Nephron (organoid): ENCODE measurements at regions not wholly inside any gene's neighbourhood (a gene's known extent, or its start where the extent isn't known, plus 50 kb on each side); places are given as distances from the start of the nearest gene placed in this dataset.

Experiments
- H3K27ac Mint-ChIP-seq, 3 experiments: 2 replicates each; pipeline ENCODE4 v1.8.0; 2020; ENCODE audit warnings: mixed read lengths in 3 of 3, mild to moderate bottlenecking in 2 of 3, moderate library complexity in 1 of 3
- H3K27me3 Mint-ChIP-seq: 2 replicates; pipeline ENCODE4 v1.8.0; 2021; ENCODE audit warnings: low read depth, mild to moderate bottlenecking, moderate library complexity, mixed read lengths
- H3K36me3 Mint-ChIP-seq: 2 replicates; pipeline ENCODE4 v1.8.0; 2020; ENCODE audit warnings: low read depth, mixed read lengths
- H3K4me1 Mint-ChIP-seq: 2 replicates; pipeline ENCODE4 v1.8.0; 2020; ENCODE audit warnings: mixed read lengths
- H3K4me3 Mint-ChIP-seq, 3 experiments: 2 replicates each; pipeline ENCODE4 v1.8.0; 2020; ENCODE audit warnings: mild to moderate bottlenecking in 3 of 3, mixed read lengths in 3 of 3, moderate library complexity in 2 of 3
- H3K9me3 Mint-ChIP-seq: 2 replicates; pipeline ENCODE4 v1.8.0; 2020; ENCODE audit warnings: mixed read lengths
- TF ChIP-seq, protein P1 (sequence below), 3 experiments: fragments of 200-600 bp; sonication (generic); IDR thresholded peaks; one replicate each; pipeline ENCODE4 v1.5.0; 2021; ENCODE audit warnings: antibody characterized with exemption in 3 of 3; ENCODE audit not compliant: unreplicated experiment in 3 of 3

DNA sequence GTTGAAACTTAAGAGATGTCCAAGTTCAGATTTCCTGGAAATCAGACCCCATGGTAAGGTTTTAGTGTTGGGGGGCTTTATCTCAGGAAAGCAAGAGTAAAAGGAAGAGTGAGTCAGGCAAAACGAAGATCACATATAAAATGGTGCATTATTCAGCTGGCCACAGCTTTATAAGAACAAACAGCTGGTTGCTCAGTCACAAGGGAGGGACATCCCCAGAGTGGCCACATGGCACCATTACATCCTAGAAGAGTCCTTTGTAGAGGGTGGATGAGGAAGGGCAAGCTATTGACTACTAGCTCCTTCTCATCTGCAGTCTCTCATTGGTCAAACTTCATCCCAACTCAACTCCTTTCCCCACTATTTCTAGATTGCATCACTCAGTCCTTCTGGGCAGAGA, 68.3 kb upstream of the COL8A1 start:
- H3K4me3 Mint-ChIP-seq, result no peak overlapping the region
- H3K4me1 Mint-ChIP-seq, result peaks cover 5% of the 10 kb centered on the region
- H3K27me3 Mint-ChIP-seq, result no peaks in the 10 kb centered on the region
- H3K36me3 Mint-ChIP-seq, result no peaks in the 10 kb centered on the region
- H3K27ac Mint-ChIP-seq, result no peak overlapping the region
- peaks cover 13% of the 10 kb centered on the region for H3K9me3 Mint-ChIP-seq
- TF ChIP-seq, protein P1, sequence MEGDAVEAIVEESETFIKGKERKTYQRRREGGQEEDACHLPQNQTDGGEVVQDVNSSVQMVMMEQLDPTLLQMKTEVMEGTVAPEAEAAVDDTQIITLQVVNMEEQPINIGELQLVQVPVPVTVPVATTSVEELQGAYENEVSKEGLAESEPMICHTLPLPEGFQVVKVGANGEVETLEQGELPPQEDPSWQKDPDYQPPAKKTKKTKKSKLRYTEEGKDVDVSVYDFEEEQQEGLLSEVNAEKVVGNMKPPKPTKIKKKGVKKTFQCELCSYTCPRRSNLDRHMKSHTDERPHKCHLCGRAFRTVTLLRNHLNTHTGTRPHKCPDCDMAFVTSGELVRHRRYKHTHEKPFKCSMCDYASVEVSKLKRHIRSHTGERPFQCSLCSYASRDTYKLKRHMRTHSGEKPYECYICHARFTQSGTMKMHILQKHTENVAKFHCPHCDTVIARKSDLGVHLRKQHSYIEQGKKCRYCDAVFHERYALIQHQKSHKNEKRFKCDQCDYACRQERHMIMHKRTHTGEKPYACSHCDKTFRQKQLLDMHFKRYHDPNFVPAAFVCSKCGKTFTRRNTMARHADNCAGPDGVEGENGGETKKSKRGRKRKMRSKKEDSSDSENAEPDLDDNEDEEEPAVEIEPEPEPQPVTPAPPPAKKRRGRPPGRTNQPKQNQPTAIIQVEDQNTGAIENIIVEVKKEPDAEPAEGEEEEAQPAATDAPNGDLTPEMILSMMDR (IDR thresholded peaks at IDR 0.05; ENCODE audit: unreplicated experiment in 3 of 3), result no peak

- H3K36me3 Mint-ChIP-seq, result no peaks in the 10 kb centered on the region
- H3K9me3 Mint-ChIP-seq, result peaks cover 4% of the 10 kb centered on the region
- H3K27ac Mint-ChIP-seq, result no peak overlapping the region
Observed at GRCh38 chr3:99568663-99569335, 69.6 kb upstream of the COL8A1 start.

DNA sequence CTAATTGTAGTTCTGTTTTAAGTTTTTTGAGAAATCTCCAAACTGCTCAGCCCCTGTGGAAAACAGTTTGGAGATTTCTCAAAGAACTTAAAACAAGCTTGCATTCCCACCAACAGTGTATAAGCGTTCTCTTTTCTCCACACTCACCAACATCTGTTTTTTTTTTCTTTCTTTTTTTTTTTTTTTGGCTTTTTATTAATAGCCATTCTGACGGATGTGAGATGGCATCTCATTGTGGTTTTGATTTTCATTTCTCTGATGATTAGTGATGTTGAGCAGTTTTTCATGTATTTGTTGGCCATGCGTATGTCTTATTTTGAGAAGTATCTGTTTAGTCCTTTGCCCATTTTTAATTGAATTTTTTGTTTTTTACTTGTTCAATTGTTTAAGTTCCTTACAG, 73.1 kb upstream of the COL8A1 start:
- Mint-ChIP-seq H3K27ac (no peak overlapping the region), H3K9me3 (peaks cover 4% of the 10 kb centered on the region), H3K36me3 (no peaks in the 10 kb centered on the region), H3K4me1 (peaks cover 5% of the 10 kb centered on the region), H3K4me3 (no peak overlapping the region), H3K27me3 (peaks cover 5% of the 10 kb centered on the region)
- TF ChIP-seq, protein P1 (IDR thresholded peaks at IDR 0.05; ENCODE audit: unreplicated experiment in 3 of 3), result no peak

More at GRCh38 chr3:99568663-99569335, 69.6 kb upstream of the COL8A1 start:
- TF ChIP-seq, protein P1 (IDR thresholded peaks at IDR 0.05; ENCODE audit: unreplicated experiment in 3 of 3), result no peak
- H3K4me3 Mint-ChIP-seq, result no peak overlapping the region
- H3K4me1 Mint-ChIP-seq, result peaks cover 5% of the 10 kb centered on the region
- H3K27me3 Mint-ChIP-seq, result no peaks in the 10 kb centered on the region

- Mint-ChIP-seq H3K27ac (no peak overlapping the region), H3K27me3 (peaks cover 5% of the 10 kb centered on the region), H3K36me3 (no peaks in the 10 kb centered on the region), H3K4me3 (no peak overlapping the region), H3K4me1 (no peaks in the 10 kb centered on the region), H3K9me3 (peaks cover 4% of the 10 kb centered on the region)
- TF ChIP-seq, protein P1 (IDR thresholded peaks at IDR 0.05; ENCODE audit: unreplicated experiment in 3 of 3), result no peak
Observed at GRCh38 chr3:99562990-99563607, 75.3 kb upstream of the COL8A1 start.

- TF ChIP-seq, protein P1 (IDR thresholded peaks at IDR 0.05; ENCODE audit: unreplicated experiment in 3 of 3), result no peak
- no peaks in the 10 kb centered on the region for H3K36me3 Mint-ChIP-seq
- no peak overlapping the region for H3K4me3 Mint-ChIP-seq
- H3K9me3 Mint-ChIP-seq, result peaks cover 7% of the 10 kb centered on the region
- H3K4me1 Mint-ChIP-seq, result no peaks in the 10 kb centered on the region
- no peak overlapping the region for H3K27ac Mint-ChIP-seq
- H3K27me3 Mint-ChIP-seq, result peaks cover 5% of the 10 kb centered on the region
Observed at GRCh38 chr3:99562138-99562537, 76.3 kb upstream of the COL8A1 start.

GRCh38 chr3:99561056-99561455, 77.3 kb upstream of the COL8A1 start:
- H3K4me3 Mint-ChIP-seq, result no peak overlapping the region
- H3K27ac Mint-ChIP-seq, result no peak overlapping the region
- TF ChIP-seq, protein P1 (IDR thresholded peaks at IDR 0.05; ENCODE audit: unreplicated experiment in 3 of 3), result no peak
- peaks cover 5% of the 10 kb centered on the region for H3K9me3 Mint-ChIP-seq
- H3K4me1 Mint-ChIP-seq, result no peaks in the 10 kb centered on the region
- H3K36me3 Mint-ChIP-seq, result no peaks in the 10 kb centered on the region
- H3K27me3 Mint-ChIP-seq, result peaks cover 5% of the 10 kb centered on the region
